Spleen (tissue), 7 donors: ENCODE measurements at regions not wholly inside any gene's neighbourhood (a gene's known extent, or its start where the extent isn't known, plus 50 kb on each side); places are given as distances from the start of the nearest gene placed in this dataset.

Experiments
- POLR2AphosphoS5 ChIP-seq, 3 donors: sonication (generic); formaldehyde crosslinking; IDR thresholded peaks; one replicate each; pipeline ENCODE4 v1.5.1; 2017; ENCODE audit warnings: antibody characterized with exemption in 3 of 3
- TF ChIP-seq, protein P1 (sequence below), 11 experiments: fragments of 200-600 bp in 7 of 11; fragments of 450-650 bp in 4 of 11; sonication (generic) in 4 of 11; IDR thresholded peaks in 8 of 11; conservative IDR thresholded peaks in 3 of 11; 1 replicate in 7 of 11; 2 replicates in 4 of 11; pipeline versions ENCODE4 v1.4.0 to v1.8.0; 2016 to 2021; ENCODE audit warnings: antibody characterized with exemption in 11 of 11, inconsistent platforms in 4 of 11, mild to moderate bottlenecking in 1 of 11
- donor health status: DM: no; HTN: no; CAD: no; lungs with moderate emphysema.
- donor health status: DM: no; HTN: no; CAD: no.
- donor health status: DM: no; HTN: no; CAD: no.

DNA sequence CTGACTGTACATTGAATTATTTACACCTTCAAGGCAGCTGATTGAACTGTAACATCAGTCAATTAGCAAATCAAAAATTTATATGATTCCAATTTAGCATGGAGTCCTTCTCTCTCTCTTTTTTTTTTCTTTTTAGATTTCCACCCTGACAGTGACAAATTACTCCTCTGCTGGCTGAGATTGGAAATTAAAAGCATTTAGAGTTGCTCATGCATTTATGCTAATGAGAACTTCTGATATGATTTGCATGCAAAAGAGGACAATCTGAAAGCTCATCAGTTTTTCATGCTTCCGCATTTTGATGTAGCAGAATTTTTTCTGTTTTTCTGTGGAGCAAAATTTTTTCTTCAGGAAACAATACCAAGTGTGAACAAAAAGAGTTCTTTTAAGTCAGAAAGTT, 130.5 kb upstream of the NOX3 start:
- TF ChIP-seq, protein P1, sequence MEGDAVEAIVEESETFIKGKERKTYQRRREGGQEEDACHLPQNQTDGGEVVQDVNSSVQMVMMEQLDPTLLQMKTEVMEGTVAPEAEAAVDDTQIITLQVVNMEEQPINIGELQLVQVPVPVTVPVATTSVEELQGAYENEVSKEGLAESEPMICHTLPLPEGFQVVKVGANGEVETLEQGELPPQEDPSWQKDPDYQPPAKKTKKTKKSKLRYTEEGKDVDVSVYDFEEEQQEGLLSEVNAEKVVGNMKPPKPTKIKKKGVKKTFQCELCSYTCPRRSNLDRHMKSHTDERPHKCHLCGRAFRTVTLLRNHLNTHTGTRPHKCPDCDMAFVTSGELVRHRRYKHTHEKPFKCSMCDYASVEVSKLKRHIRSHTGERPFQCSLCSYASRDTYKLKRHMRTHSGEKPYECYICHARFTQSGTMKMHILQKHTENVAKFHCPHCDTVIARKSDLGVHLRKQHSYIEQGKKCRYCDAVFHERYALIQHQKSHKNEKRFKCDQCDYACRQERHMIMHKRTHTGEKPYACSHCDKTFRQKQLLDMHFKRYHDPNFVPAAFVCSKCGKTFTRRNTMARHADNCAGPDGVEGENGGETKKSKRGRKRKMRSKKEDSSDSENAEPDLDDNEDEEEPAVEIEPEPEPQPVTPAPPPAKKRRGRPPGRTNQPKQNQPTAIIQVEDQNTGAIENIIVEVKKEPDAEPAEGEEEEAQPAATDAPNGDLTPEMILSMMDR (IDR thresholded peaks at IDR 0.05 in 8 of 11, conservative IDR thresholded peaks at IDR 0.05 in 3 of 11), result no peak
- no peak for TF ChIP-seq POLR2AphosphoS5 (IDR thresholded peaks at IDR 0.05)
